Esophagus muscularis mucosa (tissue), 4 donors: ENCODE measurements at regions not wholly inside any gene's neighbourhood (a gene's known extent, or its start where the extent isn't known, plus 50 kb on each side); places are given as distances from the start of the nearest gene placed in this dataset.

Source experiments
- CTCF ChIP-seq, 3 experiments: fragments of 200-600 bp in 2 of 3; fragments of 450-650 bp in 1 of 3; sonication (generic) in 2 of 3; IDR thresholded peaks; one replicate each; pipeline ENCODE4 v1.5.1; 2017 to 2019; ENCODE audit warnings: antibody characterized with exemption in 3 of 3, mild to moderate bottlenecking in 2 of 3, moderate library complexity in 1 of 3
- EP300 ChIP-seq: sonication (generic); formaldehyde crosslinking; IDR thresholded peaks from one replicate; pipeline ENCODE4 v1.6.1; 2017; ENCODE audit warnings: antibody characterized with exemption
- POLR2AphosphoS5 ChIP-seq, 2 donors: sonication (generic); formaldehyde crosslinking; IDR thresholded peaks; one replicate each; pipeline ENCODE4 v1.6.1; 2017; ENCODE audit warnings: antibody characterized with exemption in 2 of 2

- TF ChIP-seq CTCF (IDR thresholded peaks at IDR 0.05) (no peak), POLR2AphosphoS5 (IDR thresholded peaks at IDR 0.05) (no peak), EP300 (no peak)
These were observed 178.0 kb upstream of the P2RY1 start for GRCh38 chr3:152656972-152657355.
